ENCODE measurements at regions not wholly inside any gene's neighbourhood (a gene's known extent, or its start where the extent isn't known, plus 50 kb on each side); places are given as distances from the start of the nearest gene placed in this dataset.

- no peak overlapping the region for H3K4me3 ChIP-seq (ENCODE audit: low read depth, low read length)
- no peak for TF ChIP-seq CTCF (IDR thresholded peaks at IDR 0.05; ENCODE audit: low read depth, low read length)
Observed at GRCh38 chr2:19677215-19677777, 224.5 kb downstream of the TTC32 start.

GRCh38 chr2:19676770-19677169 is 225.0 kb downstream of the TTC32 start:
- no peak for TF ChIP-seq CTCF (IDR thresholded peaks at IDR 0.05; ENCODE audit: low read depth, low read length)
- H3K4me3 ChIP-seq (ENCODE audit: low read depth, low read length), result no peak overlapping the region

- no peak for TF ChIP-seq CTCF (IDR thresholded peaks at IDR 0.05; ENCODE audit: low read depth, low read length)
- no peak overlapping the region for H3K4me3 ChIP-seq (ENCODE audit: low read depth, low read length)
Observed at GRCh38 chr2:19675856-19676460, 225.8 kb downstream of the TTC32 start.

- no peak overlapping the region for H3K4me3 ChIP-seq (ENCODE audit: low read depth, low read length)
- TF ChIP-seq CTCF (IDR thresholded peaks at IDR 0.05; ENCODE audit: low read depth, low read length), result no peak
Observed at GRCh38 chr2:19675003-19675629, 226.7 kb downstream of the TTC32 start.

- H3K4me3 ChIP-seq (ENCODE audit: low read depth, low read length), result no peak overlapping the region
- no peak for TF ChIP-seq CTCF (IDR thresholded peaks at IDR 0.05; ENCODE audit: low read depth, low read length)
Observed at GRCh38 chr2:19674051-19675002, 227.5 kb downstream of the TTC32 start.

GRCh38 chr2:19673213-19673791 is 228.5 kb downstream of the TTC32 start:
- no peak for TF ChIP-seq CTCF (IDR thresholded peaks at IDR 0.05; ENCODE audit: low read depth, low read length)
- no peak overlapping the region for H3K4me3 ChIP-seq (ENCODE audit: low read depth, low read length)

All from WI38 (cell line).